ENCODE measurements at regions not wholly inside any gene's neighbourhood (a gene's known extent, or its start where the extent isn't known, plus 50 kb on each side); places are given as distances from the start of the nearest gene placed in this dataset.

DNA sequence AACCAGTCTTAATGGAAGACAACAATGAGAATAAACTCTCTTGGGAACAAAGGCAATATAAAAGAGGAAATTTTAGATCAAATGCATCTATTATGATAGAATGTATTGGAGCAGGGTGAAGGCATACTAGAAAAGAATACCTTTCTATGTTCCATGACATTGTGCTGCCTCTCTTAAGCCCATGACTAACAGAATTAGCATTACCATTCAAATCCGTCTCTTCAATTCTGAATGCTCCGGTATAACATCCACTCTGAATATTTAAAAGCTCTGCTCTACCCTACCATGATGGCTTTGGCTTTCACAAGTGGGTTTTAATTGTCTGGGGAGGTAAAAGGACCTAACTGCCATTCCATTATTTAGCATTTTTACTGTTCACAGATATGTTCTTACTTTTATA, 1878.4 kb downstream of the ARAP2 start:
- TF ChIP-seq, protein P1, sequence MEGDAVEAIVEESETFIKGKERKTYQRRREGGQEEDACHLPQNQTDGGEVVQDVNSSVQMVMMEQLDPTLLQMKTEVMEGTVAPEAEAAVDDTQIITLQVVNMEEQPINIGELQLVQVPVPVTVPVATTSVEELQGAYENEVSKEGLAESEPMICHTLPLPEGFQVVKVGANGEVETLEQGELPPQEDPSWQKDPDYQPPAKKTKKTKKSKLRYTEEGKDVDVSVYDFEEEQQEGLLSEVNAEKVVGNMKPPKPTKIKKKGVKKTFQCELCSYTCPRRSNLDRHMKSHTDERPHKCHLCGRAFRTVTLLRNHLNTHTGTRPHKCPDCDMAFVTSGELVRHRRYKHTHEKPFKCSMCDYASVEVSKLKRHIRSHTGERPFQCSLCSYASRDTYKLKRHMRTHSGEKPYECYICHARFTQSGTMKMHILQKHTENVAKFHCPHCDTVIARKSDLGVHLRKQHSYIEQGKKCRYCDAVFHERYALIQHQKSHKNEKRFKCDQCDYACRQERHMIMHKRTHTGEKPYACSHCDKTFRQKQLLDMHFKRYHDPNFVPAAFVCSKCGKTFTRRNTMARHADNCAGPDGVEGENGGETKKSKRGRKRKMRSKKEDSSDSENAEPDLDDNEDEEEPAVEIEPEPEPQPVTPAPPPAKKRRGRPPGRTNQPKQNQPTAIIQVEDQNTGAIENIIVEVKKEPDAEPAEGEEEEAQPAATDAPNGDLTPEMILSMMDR (IDR thresholded peaks at IDR 0.05): no peak
- no peak for TF ChIP-seq POLR2AphosphoS5 (IDR thresholded peaks at IDR 0.05)
